22Rv1 (cell line): ENCODE measurements at regions not wholly inside any gene's neighbourhood (a gene's known extent, or its start where the extent isn't known, plus 50 kb on each side); places are given as distances from the start of the nearest gene placed in this dataset.

Experiments used
- CTCF ChIP-seq: fragments of 450-650 bp; IDR thresholded peaks from 2 replicates; pipeline ENCODE4 v1.5.1; 2017; ENCODE audit warnings: mild to moderate bottlenecking
- ZFX ChIP-seq: fragments of 450-650 bp; IDR thresholded peaks from 2 replicates; pipeline ENCODE4 v1.6.1; 2017; ENCODE audit warnings: antibody characterized with exemption, borderline replicate concordance

- TF ChIP-seq CTCF, result no peak
- no peak for TF ChIP-seq ZFX
Measured at GRCh38 chr2:7619203-7619970, 702.2 kb downstream of the RNF144A start.
